NCI-H526 treated with DMSO at 0.1 percent for 48 hours (cell line): ENCODE measurements at regions not wholly inside any gene's neighbourhood (a gene's known extent, or its start where the extent isn't known, plus 50 kb on each side); places are given as distances from the start of the nearest gene placed in this dataset.
"Not testable (repeated sequence)": the region's sequence is repeated elsewhere in the genome, so short reads cannot be mapped to it uniquely, and the experiment has no call there.

Experiments used
- DNase-seq: peaks from one replicate; lab custom pipeline; 2025; lab: John Stamatoyannopoulos, UW

DNA sequence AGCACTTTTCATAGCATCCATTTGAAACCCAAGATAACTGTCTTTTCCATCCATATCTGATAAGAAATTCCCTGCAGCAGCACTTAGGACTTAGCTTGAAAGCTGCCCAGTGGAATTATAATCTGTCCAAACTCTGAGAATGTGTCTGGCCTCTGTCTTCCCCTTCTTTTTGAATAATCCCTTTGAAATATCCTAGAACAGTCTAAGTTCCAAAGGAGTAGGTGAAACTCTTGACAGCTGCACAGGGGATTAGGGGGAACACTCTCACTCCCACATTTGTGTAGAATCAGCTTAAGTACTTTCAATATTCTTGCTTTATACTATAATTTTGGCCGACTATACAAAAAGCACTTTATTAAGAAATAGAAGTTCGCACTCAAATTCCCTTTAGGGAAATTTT lies 157.7 kb downstream of the PAPSS1 start:
- DNase-seq: no peak

GRCh38 chr4:107561481-107561880 lies 158.6 kb downstream of the PAPSS1 start:
- DNase-seq: no peak

DNA sequence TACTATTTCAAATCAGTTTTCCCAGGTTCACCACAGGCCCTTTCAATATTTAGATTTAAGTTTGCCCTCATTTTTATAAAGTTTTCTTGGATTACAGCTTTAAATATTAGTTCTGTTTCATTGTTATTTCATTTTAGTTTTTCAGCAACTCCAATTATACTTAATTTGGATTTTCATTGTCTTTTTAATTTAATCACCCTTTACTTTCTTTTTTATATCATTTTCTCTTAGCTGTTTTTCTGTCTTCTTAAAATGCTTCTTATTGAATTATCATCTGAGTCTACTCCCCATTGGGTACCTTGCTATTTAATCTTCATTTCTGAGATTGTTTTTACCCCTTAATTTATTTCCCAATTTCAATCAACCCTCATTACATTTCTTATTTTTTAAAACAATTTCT lies 160.4 kb downstream of the PAPSS1 start:
- DNase-seq: no peak

DNA sequence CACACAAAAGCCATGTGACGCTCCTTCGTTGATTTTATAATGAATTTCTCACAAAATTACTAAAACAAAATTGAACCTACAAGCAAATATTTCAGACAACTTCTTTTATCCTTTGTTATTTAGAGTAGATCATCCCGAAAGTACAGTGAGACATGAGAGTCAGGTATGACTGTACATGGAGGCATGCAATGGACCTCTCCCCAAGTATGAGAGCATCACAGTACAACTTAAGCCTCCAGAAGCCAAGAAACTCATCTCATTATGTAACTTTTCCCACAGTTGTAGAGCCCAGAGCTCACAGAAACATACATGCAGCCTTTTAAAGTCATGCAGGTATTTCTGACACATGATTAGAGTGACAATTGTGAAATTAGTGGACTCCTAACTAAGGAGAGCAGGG lies 167.7 kb downstream of the PAPSS1 start:
- DNase-seq: no peak

DNA sequence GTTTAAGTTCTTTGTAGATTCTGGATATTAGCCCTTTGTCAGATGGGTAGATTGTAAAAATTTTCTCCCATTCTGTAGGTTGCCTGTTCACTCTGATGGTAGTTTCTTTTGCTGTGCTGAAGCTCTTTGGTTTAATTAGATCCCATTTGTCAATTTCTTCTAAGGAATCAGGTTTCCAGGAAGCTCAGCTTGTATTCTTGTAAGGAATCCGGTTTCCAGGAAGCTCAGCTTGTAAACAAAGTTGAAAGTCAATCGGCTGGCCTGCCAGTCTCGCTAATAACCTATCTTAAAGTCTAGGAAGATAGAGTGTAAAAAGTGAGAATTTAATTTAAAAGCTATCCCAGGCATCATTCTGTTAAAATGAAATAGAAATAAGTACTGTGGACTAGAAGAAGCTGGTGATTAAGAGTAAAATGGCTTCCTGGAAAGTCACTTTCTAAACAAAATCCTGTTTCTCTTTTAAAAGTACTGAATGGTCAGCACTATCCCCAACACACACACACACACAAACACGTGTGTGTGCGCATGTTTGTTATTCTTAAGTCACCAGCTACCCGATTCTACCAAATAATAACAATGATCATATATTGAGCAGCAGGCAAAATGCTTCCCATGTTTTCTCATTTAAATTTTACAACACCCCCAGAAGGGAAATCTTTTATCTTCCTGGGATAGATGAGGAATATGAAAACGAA lies 171.7 kb downstream of the PAPSS1 start:
- DNase-seq: peak; percentile 57

DNA sequence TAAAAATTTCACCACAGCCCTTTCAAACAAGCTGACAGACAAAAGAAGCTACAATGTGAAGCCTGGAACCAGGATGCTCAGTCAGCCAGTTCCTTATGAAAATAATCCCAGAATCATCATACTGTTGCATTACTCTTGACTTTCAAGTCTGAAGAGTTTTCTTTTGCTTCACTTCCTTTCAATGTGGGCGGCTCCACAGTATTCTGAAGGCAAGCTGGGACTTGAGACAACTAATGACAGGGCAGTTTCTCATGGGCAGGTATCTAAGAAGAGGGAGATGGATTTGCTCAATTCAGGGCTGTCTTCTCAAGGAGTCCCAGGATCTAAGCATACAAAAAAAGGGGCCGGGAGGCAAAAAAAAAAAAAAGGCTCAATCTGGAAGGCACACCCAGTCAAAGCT lies 173.4 kb downstream of the PAPSS1 start:
- DNase-seq: no peak

- DNase-seq: no peak
These were observed 178.5 kb downstream of the PAPSS1 start for GRCh38 chr4:107541511-107541910.

GRCh38 chr4:107531927-107532326 lies 188.1 kb downstream of the PAPSS1 start:
- DNase-seq: no peak

- no peak for DNase-seq
These were observed 199.7 kb downstream of the PAPSS1 start for GRCh38 chr4:107520368-107520767.

GRCh38 chr4:107519053-107519452 lies 201.0 kb downstream of the PAPSS1 start:
- no peak for DNase-seq

DNA sequence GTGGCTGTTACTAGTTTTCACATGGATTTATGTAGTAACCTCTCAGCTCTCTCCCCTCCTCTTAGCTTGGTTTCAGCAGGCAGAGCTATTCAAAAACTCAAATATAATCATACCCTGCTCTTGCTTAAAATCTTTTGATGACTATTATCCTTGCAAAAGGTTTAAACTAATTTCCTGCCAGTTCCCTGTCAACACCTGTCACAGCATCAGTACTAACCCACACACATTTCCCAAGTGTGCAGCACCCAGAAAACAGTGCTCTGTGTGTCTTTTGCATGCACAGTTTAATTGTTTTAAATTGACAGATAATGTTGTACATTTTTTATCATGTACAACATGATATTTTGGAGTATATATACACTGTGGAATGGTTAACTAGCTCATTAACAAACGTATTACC lies 202.0 kb downstream of the PAPSS1 start:
- DNase-seq: no peak

- DNase-seq: no peak
These were observed 207.5 kb downstream of the PAPSS1 start for GRCh38 chr4:107512549-107512948.

- no peak for DNase-seq
These were observed 210.4 kb downstream of the PAPSS1 start for GRCh38 chr4:107509615-107510014.

GRCh38 chr4:107500551-107500950 lies 219.5 kb downstream of the PAPSS1 start:
- no peak for DNase-seq

GRCh38 chr4:107497054-107497453 lies 223.0 kb downstream of the PAPSS1 start:
- no peak for DNase-seq

DNA sequence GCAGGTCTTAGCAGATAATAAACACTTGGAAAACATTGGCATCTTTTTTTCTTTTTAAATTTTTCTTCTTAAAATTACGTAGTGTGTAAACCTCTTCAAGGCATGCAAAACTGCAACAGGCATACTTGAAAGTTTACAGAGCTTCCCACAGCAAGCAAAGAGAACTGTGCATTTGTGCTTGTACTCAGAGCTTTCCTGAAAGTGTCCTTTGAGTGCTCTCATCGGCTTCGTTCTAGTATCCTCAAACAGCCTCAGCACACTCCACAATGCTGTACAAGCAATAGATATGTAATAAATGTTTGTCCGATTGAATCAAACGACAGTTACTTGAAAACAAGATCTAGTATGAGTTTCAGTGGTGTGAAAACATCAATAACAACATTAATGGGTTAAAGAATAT lies 227.5 kb downstream of the PAPSS1 start:
- DNase-seq: no peak

GRCh38 chr4:107490116-107490515 lies 229.9 kb downstream of the PAPSS1 start:
- DNase-seq: no peak

DNA sequence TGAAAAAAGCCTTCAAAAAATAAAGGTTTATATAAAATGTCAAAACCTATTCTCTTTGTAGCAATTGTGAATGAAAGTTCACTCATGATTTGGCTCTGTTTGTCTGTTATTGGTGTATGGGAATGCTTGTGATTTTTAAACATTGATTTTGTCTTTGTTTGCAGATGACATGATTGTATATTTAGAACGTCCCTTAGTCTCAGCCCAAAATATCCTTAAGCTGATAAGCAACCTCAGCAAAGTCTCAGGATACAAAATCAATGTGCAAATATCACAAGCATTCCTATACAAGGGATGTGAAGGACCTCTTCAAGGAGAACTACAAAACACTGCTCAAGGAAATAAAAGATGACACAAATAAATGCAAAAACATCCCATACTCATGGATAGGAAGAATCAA lies 236.4 kb downstream of the PAPSS1 start:
- not testable (repeated sequence) for DNase-seq

DNA sequence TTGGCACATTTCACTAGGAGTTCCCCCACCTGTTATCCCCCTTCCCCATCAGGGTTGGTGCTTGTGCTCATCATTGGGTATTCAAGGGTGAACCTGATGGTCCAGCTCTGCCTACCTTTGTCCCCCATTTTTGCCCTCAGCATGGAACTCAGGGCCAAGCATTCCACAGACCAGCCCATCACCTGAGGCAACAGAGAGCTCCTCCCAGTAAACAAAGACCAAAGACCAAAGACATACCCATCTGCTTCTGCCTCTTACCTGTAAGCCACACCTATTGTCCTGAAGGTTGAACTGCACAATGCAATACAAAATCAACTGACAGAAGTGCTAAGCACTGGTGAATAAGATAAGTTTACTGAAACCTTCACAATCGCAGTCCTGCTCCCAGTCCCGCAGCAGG lies 237.5 kb downstream of the PAPSS1 start:
- no peak for DNase-seq

GRCh38 chr4:107478327-107478980 lies 241.6 kb downstream of the PAPSS1 start:
- no peak for DNase-seq

DNA sequence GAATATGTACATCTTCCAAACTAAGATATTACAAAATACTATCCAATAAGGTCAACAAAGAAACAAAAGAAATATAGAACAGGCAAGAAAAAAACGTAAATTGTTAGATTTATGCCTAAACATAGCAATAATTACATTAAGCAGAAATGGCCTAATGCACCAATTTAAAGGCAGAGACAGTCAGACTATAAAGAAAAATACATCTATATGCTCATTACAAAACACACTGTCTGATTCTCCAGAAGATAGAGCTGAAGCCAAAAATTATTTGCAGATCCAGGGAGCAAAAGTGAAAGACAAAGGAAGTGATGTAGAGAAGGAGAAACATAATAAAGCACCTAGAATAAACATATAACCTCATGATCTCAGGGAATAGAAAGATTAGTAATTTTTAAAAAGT lies 246.9 kb downstream of the PAPSS1 start:
- no peak for DNase-seq

DNA sequence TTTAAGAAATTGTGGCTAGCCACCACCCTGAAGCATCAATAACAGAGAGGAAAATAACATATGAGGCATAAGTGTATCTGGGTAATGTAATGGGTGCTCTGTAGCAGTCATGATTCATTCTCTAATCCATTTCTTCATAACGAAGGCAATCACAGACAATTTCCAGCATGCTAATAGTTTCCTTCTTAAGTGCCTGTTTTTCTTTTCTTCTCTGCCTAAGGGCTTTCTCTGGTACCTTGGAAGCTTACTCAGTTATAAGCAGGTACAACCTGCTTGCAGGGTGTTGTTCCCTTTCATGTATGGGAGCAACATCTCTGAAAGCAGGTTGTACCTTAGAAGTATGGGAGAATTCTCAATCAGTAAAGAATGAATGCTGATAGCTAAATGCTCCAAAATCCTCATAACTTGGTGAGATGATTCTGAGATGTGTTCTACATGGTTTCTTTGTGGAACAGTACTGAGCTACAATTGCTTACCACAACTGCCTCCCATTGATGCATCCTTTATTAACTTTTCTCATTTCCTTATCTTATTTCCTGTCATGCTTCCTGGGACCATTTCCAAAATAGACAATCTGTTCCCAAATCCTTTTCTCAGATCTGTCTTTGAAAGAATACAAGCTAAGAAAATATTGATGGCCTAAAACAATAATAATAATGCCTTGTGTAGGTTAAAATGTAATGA lies 247.6 kb downstream of the PAPSS1 start:
- DNase-seq: no peak

DNA sequence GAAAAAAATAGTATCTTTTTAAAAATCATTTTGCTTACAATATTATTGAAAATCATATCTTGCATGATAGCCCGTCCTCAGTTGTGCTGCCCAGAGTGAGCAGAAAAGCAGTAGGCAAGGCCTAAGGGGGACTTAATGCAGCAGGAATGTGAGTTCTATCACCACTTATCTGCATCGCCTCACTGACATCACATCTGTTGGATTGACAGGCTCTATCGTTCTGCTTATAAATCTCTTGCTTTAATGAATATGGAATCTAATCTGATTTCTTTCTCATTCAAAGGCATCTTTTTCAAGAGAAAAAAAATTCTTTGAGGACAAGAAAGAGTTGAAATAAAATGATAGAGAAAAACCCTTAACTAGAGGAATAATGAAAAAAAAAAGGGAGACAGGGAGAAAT lies 249.9 kb downstream of the PAPSS1 start:
- DNase-seq: no peak
